Right ventricle myocardium inferior (tissue), 1 donor: ENCODE measurements at regions not wholly inside any gene's neighbourhood (a gene's known extent, or its start where the extent isn't known, plus 50 kb on each side); places are given as distances from the start of the nearest gene placed in this dataset.

Source experiments
- ATAC-seq: fragments of 200-7000 bp; cut with Tn5 transposase; one replicate; pipeline ENCODE4 v1.9.1; 2020; ENCODE audit warnings: mild to moderate bottlenecking, moderate library complexity
- DNase-seq: peaks from one replicate; pipeline ENCODE4 v3.0.0; 2021; ENCODE audit errors: missing footprints
- intact Hi-C: fragments of 100-400 bp; cut with DNase I; formaldehyde crosslinking; loops from one replicate; pipeline ENCODE4 v1.11.0; 2022
- donor health status: DM: no; HTN: yes; CAD: no; lungs with severe emphysema.

DNA sequence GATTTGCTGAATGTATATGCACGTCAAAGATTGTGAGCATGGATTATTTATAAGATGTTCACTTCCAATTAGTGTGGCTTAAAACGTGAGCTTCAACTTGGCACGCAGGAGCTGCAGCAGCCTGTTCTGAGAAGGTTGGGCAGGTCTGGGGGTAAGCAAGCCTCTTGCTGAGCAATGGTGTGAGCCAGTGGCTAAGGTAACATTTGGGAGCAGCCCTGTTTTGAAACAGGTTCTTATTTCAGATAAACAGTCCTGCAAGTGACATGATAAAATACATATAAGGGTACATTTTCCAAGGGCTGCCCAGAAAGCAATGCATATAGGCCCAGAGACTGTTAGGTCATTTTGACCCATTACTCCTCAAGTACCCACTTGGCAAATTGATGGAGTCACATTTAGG lies 415.3 kb downstream of the ZNF521 start:
- DNase-seq (no peak), ATAC-seq (no peak)
- intact Hi-C loops: no loop called here

DNA sequence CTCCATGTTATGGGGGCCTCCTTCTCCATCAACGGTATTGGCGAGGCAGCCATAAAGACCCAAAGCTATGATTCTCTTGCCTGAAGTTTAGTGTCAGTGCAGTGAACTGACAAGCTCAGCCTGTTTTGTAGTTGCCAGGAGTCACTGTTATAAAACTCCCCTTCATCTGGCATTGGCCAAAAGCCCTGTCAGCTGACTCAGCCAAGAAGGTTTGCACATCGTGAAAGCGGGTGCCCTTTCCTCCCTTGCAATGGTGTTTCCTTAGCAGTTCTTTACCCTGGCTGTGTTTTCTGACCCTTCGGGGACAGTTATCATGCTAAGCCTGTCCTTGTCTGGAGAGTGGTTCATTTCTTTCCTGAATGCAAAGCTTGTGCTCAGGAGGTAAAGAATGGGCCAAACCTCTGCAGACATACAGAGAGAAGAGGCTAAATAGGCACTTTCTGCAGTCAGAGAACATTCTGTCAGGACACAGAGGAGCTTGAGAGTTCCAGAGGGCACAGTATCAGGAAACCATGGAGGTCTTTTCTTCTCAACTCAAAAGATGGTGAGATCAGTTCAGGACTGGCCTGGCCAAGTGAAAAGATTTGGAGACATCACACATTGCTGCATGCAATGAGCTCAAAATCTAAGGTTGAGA lies 414.2 kb downstream of the ZNF521 start:
- ATAC-seq (no peak), DNase-seq (no peak)
- intact Hi-C loops: no loop called here

DNA sequence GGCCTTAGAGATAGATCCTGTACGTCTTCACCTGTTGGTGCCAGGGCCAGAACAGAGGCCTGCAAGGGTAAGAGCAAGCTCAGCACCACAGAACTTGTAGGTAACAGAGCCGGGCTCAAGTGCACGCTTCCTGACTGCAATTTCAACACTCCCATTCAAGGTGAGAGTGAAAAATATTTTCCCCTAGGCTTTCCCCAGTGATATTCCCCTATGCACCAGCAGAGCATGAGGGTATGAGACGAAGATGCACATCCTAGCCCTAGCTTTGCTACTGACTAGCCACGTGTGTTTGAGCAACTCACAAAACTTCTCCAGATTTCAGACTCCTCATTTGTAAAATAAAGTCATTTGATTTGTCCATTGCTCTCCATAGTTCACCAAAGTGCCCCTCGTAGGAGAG lies 411.6 kb downstream of the ZNF521 start:
- intact Hi-C loops: no loop called here
- DNase-seq: no peak
- no peak for ATAC-seq

DNA sequence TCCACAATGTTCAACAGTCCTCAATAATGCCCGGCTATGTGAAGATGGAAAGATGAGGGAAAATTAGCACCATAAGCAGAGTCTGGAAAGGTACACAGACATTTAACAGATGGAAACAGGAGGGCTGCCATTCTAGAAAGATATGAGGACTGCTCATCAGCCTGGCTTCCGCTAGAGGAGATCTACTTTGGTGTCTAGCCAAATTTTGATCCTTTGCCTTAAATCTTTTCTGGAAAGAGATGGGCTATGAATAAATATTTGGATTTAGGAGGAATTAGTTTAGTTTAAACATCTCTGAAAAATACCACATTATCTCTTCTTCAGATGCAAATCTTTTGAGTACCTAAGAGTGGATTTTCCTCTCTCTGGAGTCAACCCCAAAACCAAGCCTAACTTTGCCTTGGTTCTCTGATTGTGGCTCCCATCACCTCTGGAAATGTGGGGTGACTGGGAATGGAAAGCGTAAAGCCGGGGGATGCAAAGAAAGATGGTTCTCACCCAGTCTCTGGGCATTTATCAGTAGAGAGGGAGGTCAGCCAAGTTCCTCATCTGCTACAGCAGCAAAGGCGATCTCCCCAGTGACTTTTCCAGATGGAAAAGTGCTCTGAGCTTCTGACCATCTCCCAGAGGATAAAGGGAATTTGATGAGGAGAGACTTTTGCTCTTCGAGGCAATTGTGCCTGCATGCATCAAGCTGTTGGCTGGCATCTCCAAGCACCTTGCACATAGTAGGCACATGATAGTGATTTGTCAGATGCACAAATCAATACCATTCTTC lies 410.6 kb downstream of the ZNF521 start:
- no peak for DNase-seq
- no peak for ATAC-seq
- intact Hi-C loops: no loop called here

DNA sequence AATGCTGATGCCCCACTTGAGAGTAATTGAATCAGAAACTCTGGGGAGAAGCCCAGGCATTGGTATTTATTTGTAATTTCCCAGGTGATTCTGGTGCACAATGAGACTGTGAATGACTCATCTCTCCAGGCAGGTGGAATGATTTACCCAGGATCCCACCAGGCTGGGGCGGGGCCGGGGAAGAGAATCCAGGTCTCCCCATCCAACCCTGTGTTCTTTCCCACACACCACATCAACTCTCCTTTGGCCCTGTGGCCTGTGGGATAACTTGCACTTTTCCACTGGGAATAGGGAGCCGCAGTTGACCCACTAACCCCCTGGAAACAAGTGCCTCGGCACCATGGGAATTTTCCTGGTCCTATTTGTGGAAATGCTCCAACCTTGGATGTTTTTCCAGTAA lies 409.8 kb downstream of the ZNF521 start:
- DNase-seq (no peak), ATAC-seq (peak; percentile 68)
- intact Hi-C loops: no loop called here

DNA sequence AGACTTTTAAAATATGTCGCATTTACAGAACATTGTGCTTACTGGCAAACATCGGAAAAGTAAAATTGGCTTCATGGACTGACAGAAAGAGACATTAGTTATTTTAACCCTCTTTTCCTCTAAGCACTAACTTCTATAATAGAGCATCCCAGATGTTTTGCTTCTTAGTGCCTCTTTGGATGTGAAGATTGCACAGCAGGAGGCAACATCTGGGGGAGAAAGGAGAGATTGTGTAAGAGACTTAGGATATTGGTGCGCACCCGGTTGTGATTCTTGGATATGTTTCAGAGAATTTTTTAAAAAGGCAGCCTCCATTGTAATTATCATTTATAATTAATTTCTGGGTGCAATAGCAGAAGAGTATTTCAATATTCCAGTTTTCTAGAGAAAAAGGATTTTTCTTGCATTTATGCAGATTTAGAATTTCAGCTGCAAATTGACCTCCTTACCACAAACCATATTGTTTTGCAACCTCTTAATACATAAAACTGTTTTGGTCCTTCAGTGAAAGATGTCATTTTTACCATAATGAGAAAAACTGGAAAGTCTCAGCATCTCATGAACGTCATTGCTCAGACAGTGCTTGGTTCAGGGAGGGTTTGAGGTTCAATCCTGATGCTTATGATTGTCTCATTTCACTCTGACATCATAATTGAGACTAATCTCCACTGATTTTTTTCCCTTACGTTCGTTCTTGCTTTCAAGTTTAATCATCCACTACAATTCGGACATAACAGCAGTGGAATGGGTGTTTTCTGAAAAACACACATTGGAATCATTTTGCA lies 404.3 kb downstream of the ZNF521 start:
- ATAC-seq: peak; percentile 91
- intact Hi-C loops: loop anchor here (5.0 kb wide), 1 partner anchor 40 kb away; no protein-coding TSS in a partner anchor

DNA sequence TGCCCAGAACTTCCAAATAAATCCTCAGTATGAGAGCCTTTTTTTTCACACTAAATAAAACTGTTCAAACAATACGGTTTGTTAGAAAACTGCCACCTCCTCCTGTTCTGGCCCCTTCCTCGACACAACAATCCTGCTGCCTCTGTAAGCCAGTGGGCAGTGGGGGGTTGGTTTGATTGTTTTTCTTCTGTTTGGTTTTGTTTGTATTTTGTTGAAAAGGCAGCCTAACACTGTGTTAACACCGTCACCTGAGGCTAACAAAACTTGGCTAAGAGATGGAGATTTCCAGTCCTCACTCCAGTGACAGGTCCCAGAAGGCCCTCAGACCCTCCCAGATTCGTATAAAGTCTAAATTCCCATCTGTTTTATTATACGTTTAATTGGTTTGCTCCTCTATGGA lies 402.1 kb downstream of the ZNF521 start:
- ATAC-seq: no peak
- intact Hi-C loops: loop anchor here (5.0 kb wide), 1 partner anchor 37 kb away; no protein-coding TSS in a partner anchor
- DNase-seq: no peak

More for the DNA sequence above, 404.3 kb downstream of the ZNF521 start:
- no peak for DNase-seq

DNA sequence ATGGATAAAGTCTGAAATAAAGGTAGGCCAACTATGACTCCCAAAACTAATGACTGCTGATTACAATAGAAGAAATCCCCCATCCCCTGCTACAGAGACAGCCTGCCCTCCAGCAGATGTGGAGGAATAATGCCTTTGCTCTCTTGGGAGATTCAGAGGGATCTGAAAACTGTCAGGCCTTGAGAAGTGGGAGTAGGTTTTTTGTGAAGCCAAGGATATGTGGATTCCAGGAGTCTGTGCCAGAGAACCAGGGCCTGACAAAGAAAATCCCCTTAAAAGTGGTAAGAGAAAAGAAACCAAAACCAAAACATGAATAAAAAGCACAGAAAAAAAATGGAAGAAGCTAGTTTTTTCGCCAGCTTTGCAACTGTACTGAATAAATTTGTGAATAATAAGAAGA lies 397.6 kb downstream of the ZNF521 start:
- DNase-seq (no peak), ATAC-seq (no peak)
- intact Hi-C loops: no loop called here

DNA sequence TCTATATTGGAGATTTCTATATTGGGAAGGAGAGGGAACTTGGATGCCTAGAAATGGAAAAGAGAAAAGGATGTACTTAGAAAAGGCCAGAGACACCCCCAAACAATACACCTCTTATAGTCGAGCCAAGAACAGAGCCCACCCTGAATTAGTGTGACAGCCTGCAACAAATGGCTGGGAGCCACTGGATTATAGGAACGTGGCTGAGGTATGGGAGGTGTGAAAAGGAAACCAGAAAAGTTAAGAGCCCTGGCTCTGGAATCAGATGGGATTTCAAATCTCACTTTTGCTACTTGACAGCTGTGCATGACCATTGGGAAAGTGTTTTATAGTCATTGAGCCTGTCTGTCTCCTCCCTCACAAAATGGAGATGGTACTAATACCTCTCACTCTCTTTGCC lies 394.0 kb downstream of the ZNF521 start:
- ATAC-seq: no peak
- intact Hi-C loops: no loop called here
- DNase-seq: no peak

DNA sequence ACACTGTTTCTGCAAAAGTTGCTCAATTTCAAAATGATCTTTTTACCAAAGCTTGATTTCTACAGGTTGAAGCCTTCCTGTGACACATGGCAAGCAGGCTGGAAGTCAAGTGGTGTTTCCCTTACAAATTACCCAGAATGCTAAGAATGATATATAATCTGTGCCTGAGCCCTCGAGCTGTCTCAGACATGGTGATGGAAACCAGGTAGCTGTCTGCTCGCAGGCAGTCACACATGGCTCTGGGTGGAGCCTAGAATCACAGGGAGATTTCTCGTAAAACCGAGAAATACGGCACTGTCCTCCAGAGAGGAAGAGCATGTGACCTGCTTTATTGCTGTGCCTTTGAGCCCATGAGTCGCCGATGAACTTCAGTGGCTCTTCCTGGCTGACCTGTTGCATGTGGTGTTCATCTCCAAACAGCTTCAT lies 392.9 kb downstream of the ZNF521 start:
- intact Hi-C loops: no loop called here
- ATAC-seq (no peak), DNase-seq (no peak)

DNA sequence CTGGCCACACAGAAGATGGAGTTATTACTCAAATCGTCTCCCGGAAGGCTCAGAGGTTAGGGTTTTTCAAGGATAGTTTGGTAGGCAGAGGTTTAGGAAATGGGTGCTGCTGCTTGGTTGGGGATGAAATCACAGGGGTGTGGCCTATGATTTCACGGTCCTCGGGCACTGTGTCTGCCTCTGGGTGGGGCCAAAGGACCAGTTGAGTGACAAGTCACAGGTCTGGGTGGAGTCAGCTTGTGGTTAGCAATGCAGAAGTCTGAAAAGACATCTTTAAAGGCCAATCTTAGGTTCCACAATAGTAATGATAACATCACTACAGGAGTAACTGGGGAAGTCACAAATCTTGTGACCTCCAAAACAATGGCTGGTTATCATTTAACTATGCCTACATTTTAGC lies 387.8 kb downstream of the ZNF521 start:
- DNase-seq (no peak), ATAC-seq (peak; percentile 72)
- intact Hi-C loops: no loop called here

DNA sequence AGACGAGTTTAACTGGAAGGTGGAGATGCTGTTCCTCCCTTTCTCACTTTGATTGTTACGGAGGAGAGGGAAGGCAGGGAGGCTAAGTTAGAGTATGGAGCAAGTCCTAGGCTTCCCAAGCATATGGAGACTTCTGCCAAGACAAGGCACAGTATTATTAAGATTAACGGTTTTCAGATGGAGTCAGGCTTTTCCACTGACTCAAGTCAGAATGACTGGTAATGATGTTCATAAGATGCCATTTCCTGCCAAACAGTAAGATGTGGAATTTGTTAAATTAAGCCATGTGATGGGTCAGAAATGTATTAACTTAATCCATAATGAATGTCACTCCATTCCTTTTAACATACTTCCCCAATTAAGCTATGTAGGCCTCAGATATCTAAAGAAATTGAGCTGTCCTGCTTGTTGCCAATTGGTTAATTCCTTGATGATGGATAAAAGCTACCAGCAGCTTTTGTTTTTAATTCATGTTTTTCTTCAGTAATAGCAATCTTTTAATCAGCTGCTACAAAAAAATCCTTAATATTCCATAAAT lies 383.7 kb downstream of the ZNF521 start:
- ATAC-seq (no peak), DNase-seq (no peak)
- intact Hi-C loops: no loop called here

DNA sequence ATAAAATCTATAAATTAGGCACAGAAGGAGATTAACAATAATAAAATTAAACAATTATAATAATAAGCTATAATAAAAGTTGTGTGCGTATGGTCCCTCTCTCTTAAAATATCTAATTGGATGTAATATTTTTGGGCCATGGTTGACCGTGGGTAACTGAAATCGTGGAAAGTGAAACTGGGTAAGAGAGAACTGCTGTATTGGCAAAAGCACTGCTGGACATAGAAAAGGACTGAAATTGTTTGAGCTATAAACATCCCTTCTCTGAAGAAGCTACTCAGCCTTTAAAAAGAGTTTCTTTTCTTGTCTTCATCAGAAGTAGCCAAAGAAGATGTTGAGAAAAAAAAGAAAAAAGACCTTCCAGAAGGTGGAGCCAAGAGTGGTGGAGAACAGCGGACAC lies 379.4 kb downstream of the ZNF521 start:
- intact Hi-C loops: no loop called here
- no peak for ATAC-seq
- DNase-seq: no peak

DNA sequence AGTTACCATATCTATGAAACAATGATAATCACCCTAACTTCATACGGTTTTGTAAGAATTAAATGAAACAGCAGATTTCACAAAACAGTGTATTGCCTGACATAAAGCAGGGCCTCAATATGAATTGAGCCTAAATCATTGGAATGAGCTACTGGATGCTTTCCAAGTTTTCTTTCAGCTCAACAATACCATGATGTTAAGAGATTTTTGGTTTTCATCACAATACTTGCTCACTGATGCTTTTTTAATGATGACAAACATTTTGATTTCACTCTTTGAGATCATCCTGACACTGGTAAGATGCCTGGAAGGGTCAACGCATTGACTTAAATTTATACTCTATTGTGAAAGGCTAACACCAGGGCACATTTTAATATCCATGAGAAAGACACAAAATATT lies 377.5 kb downstream of the ZNF521 start:
- ATAC-seq (no peak), DNase-seq (no peak)
- intact Hi-C loops: no loop called here

DNA sequence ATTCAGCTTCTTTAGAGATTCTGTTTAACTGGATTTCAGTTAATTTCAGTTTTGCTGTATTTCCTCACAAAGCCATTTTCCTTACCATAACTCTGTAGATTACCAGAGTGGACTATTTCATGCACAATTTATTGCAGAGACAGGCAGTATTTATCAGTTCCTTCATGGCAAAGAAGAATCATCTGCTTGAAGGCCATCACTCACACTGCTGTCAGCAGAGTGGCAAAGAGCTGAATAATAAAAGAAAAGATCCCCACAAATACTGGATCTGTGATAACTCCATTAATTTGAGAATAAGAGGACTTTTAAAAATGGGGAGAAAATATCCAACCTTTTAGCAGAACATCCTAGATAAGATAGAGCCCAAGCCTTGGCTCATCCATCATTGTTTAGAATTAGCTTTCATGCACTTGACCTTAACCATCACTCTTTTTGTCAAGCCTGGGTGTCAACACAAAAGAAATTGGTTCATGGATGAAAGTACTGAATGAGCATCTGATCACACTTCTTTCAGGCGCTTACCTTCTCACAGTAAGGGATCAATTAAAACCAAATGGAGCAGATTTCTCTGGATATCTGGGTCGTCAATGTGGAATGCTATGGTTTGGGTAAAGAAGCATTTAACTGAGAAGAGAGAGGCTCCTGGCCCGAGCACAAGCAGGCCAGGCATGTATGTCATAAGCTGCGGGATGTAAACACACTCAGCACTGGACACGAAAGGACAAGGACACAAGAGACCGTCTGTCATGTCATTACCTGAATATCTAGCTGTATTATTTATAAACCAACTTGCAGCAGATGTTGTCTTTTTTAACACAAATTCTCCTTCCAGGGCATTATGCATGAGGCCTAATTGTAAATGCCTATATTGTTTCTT lies 376.2 kb downstream of the ZNF521 start:
- ATAC-seq (no peak), DNase-seq (no peak)
- intact Hi-C loops: no loop called here

DNA sequence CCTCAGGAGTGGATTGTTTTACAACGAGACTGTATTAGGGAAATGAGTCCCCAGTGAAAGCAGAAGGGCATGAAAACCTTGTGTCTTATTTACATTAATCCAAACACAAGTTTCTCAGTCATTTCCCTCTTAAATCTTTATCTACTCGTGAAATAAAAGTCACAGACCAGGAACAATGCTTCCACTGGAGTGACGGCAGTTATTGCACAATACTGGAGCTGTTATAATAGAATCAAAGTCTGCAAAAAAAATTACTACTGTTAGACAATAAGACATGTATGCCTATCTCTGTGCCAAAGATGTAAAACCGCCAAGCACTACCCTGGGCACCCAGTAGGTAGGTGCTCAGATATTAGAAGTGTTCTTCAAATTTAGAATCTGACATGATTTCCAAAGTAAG lies 375.5 kb downstream of the ZNF521 start:
- no peak for DNase-seq
- intact Hi-C loops: no loop called here
- ATAC-seq: no peak

DNA sequence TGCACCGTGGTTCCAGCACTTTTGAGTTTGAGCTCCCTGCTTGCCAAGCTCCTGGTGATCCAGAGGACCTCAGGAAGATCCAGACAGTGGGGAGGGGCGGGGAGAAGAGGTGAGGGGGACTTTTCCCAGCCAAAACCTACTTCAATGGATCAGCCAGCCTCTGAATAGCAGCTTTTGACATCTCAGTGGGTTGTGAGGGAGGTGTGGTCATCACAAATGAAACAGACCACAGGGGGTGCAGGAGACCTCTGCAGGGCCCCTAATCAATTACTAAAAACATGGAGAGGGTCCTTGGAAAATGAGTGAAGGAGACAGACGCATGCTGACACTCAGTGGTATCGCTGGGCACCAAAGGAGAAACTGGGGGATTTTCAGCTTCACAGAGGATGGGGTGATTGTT lies 372.7 kb downstream of the ZNF521 start:
- ATAC-seq (no peak), DNase-seq (no peak)
- intact Hi-C loops: no loop called here

DNA sequence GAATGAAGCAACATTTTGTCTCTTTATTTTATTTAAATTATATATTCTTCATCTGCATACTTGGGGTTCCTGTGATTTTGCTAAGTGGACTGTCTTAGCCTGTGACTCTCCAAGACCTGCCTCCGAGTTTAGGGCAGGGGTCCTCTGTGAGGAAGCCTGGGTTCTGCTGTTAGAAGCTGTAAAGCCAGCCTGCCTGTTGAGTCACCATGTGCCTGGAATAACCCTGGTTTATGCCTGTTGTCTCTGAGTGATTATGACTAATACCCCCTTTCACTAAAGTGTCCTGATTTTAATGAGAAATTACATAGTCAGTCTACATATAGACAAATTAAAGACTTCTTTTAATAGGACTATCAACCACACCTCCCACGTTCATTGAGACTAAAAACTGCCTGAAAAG lies 369.1 kb downstream of the ZNF521 start:
- intact Hi-C loops: no loop called here
- no peak for ATAC-seq
- no peak for DNase-seq
